Epithelial cell of proximal tubule (primary cell): ENCODE measurements at regions not wholly inside any gene's neighbourhood (a gene's known extent, or its start where the extent isn't known, plus 50 kb on each side); places are given as distances from the start of the nearest gene placed in this dataset.

Experiments used
- DNase-seq: peaks from one replicate; pipeline ENCODE4 v3.0.0-alpha.2; 2011; ENCODE audit warnings: low read depth
- H3K4me3 ChIP-seq: 2 replicates; pipeline ENCODE4 v1.5.1; 2011; ENCODE audit warnings: low read depth, mild to moderate bottlenecking, low read length
- TF ChIP-seq, protein P1 (sequence below): conservative IDR thresholded peaks from 2 replicates; pipeline ENCODE4 v1.5.1; 2012; ENCODE audit warnings: low read depth, mild to moderate bottlenecking, low read length

DNA sequence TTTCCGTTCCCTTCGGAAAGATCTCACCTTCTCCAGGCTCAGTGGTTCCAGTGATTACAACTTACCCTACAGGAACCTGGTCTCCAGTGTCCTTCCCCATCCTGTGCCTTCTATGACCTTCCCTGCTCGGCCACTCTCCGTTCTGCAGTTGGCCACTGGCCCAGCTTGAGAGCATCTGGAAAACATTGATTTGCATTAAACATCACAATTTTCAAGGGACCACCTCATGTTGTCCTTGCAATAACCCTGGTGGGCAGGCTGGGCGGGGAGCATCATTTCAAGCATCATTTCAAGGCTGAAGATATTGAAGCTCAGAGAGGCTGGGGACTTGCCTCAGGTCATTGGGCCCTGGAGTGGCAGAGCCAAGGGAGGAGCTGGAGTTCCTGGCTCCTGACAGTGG, 177.4 kb downstream of the SEC61B start:
- TF ChIP-seq, protein P1, sequence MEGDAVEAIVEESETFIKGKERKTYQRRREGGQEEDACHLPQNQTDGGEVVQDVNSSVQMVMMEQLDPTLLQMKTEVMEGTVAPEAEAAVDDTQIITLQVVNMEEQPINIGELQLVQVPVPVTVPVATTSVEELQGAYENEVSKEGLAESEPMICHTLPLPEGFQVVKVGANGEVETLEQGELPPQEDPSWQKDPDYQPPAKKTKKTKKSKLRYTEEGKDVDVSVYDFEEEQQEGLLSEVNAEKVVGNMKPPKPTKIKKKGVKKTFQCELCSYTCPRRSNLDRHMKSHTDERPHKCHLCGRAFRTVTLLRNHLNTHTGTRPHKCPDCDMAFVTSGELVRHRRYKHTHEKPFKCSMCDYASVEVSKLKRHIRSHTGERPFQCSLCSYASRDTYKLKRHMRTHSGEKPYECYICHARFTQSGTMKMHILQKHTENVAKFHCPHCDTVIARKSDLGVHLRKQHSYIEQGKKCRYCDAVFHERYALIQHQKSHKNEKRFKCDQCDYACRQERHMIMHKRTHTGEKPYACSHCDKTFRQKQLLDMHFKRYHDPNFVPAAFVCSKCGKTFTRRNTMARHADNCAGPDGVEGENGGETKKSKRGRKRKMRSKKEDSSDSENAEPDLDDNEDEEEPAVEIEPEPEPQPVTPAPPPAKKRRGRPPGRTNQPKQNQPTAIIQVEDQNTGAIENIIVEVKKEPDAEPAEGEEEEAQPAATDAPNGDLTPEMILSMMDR: no peak
- DNase-seq: no peak
- H3K4me3 ChIP-seq: no peak overlapping the region

DNA sequence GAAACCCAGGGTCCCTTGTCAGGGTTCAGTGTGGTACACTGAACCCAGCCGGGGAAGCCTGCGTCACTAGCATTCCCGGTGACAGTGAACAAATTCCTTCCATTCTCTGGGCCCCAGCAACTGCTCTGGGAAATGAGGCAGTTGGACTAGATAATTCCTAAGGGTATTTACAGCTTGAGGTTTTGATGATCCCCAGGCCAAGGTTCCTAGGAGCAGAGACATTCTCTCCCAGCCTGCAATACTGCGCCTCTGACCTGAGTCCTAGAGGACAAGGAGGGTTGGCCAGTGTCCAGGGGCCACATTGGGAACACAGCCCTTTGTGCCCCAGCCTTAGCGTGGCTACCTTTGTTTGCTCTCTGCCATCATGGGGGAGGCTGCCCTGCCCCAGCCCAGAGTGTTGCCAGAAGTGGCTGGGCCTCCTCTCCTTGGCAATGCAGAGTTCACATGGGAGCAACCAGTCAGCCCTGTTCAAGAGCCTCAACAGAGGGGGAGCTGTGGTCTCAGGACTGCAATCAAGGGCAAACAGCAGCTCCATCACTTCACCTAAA, 178.2 kb downstream of the SEC61B start:
- TF ChIP-seq, protein P1: no peak
- DNase-seq: no peak

DNA sequence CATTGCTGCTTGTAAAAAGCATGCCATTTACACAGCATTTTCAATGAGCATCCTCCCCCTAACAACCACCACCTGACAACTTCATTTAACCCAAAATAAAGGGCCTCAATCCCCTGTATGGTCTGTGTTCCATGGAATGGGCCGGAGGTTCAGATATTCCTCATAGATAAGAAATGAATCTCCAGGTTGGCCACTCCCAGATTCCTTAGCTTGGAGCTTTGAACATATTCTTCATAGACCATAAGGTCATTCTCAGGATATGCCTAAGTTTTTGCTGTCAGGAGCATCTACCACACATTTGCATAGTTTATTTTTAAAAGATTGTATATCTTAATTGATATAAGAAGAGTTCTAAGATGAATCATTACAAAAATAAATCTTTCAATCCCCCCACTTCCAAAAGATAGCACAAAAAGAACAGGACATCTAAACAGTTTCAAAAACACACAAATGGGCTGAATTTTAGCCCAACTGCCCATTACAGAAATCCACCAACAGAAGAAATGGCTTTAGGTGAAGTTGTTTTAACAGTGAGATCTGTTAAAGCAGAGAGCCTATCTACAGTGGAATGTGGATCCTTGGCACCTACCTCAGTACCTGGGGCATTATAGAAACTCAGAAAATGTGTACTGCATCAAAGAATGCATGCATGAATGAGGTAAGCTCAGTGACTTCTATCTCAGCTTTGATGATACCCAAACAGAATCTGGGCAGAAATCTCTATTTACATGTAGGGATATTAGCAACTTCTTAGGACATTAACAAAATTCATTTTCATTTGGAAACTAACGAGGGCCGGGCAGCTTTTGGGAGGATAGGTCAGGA, 179.8 kb downstream of the SEC61B start:
- H3K4me3 ChIP-seq: no peak overlapping the region
- TF ChIP-seq, protein P1: no peak
- DNase-seq: no peak

More for the DNA sequence above, 178.2 kb downstream of the SEC61B start:
- H3K4me3 ChIP-seq: no peak overlapping the region

- no peak for DNase-seq
- TF ChIP-seq, protein P1: no peak
- H3K4me3 ChIP-seq: no peak overlapping the region
Observed at GRCh38 chr9:99403371-99403770, 181.3 kb downstream of the SEC61B start.

GRCh38 chr9:99405359-99405758, 183.3 kb downstream of the SEC61B start:
- H3K4me3 ChIP-seq: no peak overlapping the region
- TF ChIP-seq, protein P1: no peak
- no peak for DNase-seq

DNA sequence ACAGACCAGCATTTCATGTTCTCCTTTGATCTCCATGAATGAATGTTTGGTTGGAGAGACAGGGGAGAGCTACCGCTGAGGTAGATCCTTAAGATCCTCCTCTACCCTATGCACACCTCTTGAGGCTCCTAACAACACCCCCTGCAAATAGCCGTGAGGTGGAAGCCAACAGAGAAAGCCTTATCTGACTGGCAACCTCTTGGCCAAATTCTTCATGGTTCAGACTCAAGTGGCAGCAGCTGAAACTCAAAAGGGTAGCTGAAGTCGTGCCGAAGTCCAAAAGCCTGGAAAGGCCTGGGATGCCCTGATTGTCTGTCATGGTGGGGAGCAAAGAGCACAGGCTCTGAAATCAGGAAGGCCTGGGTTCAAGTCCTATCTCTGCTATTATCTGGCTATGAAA, 184.9 kb downstream of the SEC61B start:
- DNase-seq: no peak
- TF ChIP-seq, protein P1: no peak
- no peak overlapping the region for H3K4me3 ChIP-seq

GRCh38 chr9:99411068-99411467, 189.0 kb downstream of the SEC61B start:
- DNase-seq: no peak
- no peak overlapping the region for H3K4me3 ChIP-seq
- TF ChIP-seq, protein P1: no peak
